B cell (primary cell): ENCODE measurements at regions not wholly inside any gene's neighbourhood (a gene's known extent, or its start where the extent isn't known, plus 50 kb on each side); places are given as distances from the start of the nearest gene placed in this dataset.

Experiments
- ATAC-seq: fragments of 200-7000 bp; cut with Tn5 transposase; one replicate; pipeline ENCODE4 v1.10.0; 2021; ENCODE audit warnings: low read depth, mild to moderate bottlenecking, moderate number of reproducible peaks, moderate library complexity
- CTCF ChIA-PET: fragments of 350-600 bp; sonication (Branson Sonifier 250); formaldehyde crosslinking; loops from one replicate; lab custom pipeline; 2021; ENCODE audit warnings: antibody characterized with exemption, inconsistent platforms; lab: Charles Lee
- POLR2A ChIA-PET: fragments of 350-600 bp; sonication (Branson Sonifier 250); formaldehyde crosslinking; loops from one replicate; lab custom pipeline; 2021; ENCODE audit warnings: antibody characterized with exemption; lab: Charles Lee
- DNase-seq: peaks from one replicate; pipeline ENCODE4 v3.0.0; 2013
- H2AFZ ChIP-seq: 2 replicates; pipeline ENCODE4 v1.6.1; 2012; ENCODE audit warnings: mild to moderate bottlenecking, low read depth, low read length; ENCODE audit not compliant: insufficient read depth, poor library complexity, severe bottlenecking
- H3K27ac ChIP-seq, 2 donors: 1 replicate in 1 of 2; 2 replicates in 1 of 2; pipeline ENCODE4 v1.5.1; 2012 to 2013; ENCODE audit warnings: low read length in 2 of 2, mild to moderate bottlenecking in 2 of 2, moderate library complexity in 1 of 2
- H3K27me3 ChIP-seq, 4 experiments: fragments of 200-600 bp in 1 of 4; sonication (generic) in 1 of 4; replicated peaks in 1 of 4; 1 replicate in 2 of 4; 2 replicates in 2 of 4; pipeline versions ENCODE4 v1.6.1 to v1.7.0; 2013 to 2016; ENCODE audit warnings: low read length in 3 of 4, mild to moderate bottlenecking in 2 of 4, mixed read lengths in 1 of 4, moderate library complexity in 1 of 4; ENCODE audit not compliant: insufficient read depth in 4 of 4, control insufficient read depth in 3 of 4; ENCODE audit errors: control extremely low read depth in 1 of 4
- H3K36me3 ChIP-seq, 2 experiments: replicated peaks in 1 of 2; 1 replicate in 1 of 2; 2 replicates in 1 of 2; pipeline versions ENCODE4 v1.6.1 to v1.7.1; 2013; ENCODE audit warnings: low read length in 1 of 2; ENCODE audit not compliant: insufficient read depth in 2 of 2, control insufficient read depth in 1 of 2; ENCODE audit errors: control extremely low read depth in 1 of 2, extremely low read depth in 1 of 2
- H3K4me1 ChIP-seq, 2 donors: fragments of 200-600 bp in 1 of 2; sonication (generic) in 1 of 2; 1 replicate in 1 of 2; 2 replicates in 1 of 2; pipeline versions ENCODE4 v1.5.1 to v1.6.1; 2013 to 2017; ENCODE audit warnings: low read length in 2 of 2; ENCODE audit not compliant: control insufficient read depth in 2 of 2, insufficient read depth in 2 of 2
- H3K4me2 ChIP-seq: replicated peaks from 2 replicates; pipeline ENCODE3; 2012; ENCODE audit warnings: mild to moderate bottlenecking, low read depth, low read length; ENCODE audit not compliant: poor library complexity, severe bottlenecking
- H3K4me3 ChIP-seq, 5 experiments: fragments of 200-600 bp in 1 of 5; sonication (generic) in 1 of 5; 1 replicate in 3 of 5; 2 replicates in 2 of 5; pipeline versions ENCODE4 v1.5.1 to v1.7.0; 2011 to 2016; ENCODE audit warnings: low read length in 4 of 5, mild to moderate bottlenecking in 4 of 5, low read depth in 2 of 5, control low read depth in 1 of 5, moderate library complexity in 1 of 5; ENCODE audit not compliant: insufficient read depth in 1 of 5; ENCODE audit errors: control extremely low read depth in 1 of 5, extremely low read depth in 1 of 5
- H3K79me2 ChIP-seq: fragments of 200-600 bp; sonication (generic); one replicate; pipeline ENCODE4 v1.6.0; 2016; ENCODE audit warnings: low read length; ENCODE audit not compliant: control insufficient read depth, insufficient read depth
- H3K9ac ChIP-seq: fragments of 200-600 bp; sonication (generic); 2 replicates; pipeline ENCODE4 v1.6.1; 2017; ENCODE audit warnings: mild to moderate bottlenecking, low read length, moderate library complexity
- H3K9me3 ChIP-seq, 3 donors: one replicate each; pipeline versions ENCODE4 v1.6.1 to v1.7.1; 2013; ENCODE audit warnings: low read length in 2 of 3; ENCODE audit not compliant: control insufficient read depth in 2 of 3, insufficient read depth in 1 of 3; ENCODE audit errors: control extremely low read depth in 1 of 3
- H4K20me1 ChIP-seq: 2 replicates; pipeline ENCODE4 v1.6.0; 2012; ENCODE audit warnings: mild to moderate bottlenecking, low read length; ENCODE audit not compliant: insufficient read depth, control insufficient read depth, poor library complexity, severe bottlenecking
- H3K27ac Mint-ChIP-seq: one replicate; pipeline ENCODE4 v1.8.0; 2021; ENCODE audit warnings: mixed read lengths
- H3K27me3 Mint-ChIP-seq: one replicate; pipeline ENCODE4 v1.8.0; 2021; ENCODE audit warnings: mixed read lengths
- H3K4me1 Mint-ChIP-seq: one replicate; pipeline ENCODE4 v1.8.0; 2021; ENCODE audit warnings: mixed read lengths
- H3K4me3 Mint-ChIP-seq: one replicate; pipeline ENCODE4 v1.8.0; 2021; ENCODE audit warnings: mixed read lengths
- H3K9me3 Mint-ChIP-seq: one replicate; pipeline ENCODE4 v1.8.0; 2022; ENCODE audit warnings: mixed read lengths; ENCODE audit not compliant: insufficient read depth
- EZH2 ChIP-seq: IDR thresholded peaks from 2 replicates; pipeline ENCODE4 v1.6.1; 2012; ENCODE audit warnings: borderline replicate concordance, low read depth, mild to moderate bottlenecking, moderate library complexity, low read length; ENCODE audit not compliant: insufficient read depth, poor library complexity, severe bottlenecking
- WGBS: methylation state at CpG from one replicate; pipeline ENCODE4 v1.1.5; 2013; ENCODE audit warnings: missing lambda C conversion rate; ENCODE audit not compliant: insufficient coverage; 5-methylcytosine and 5-hydroxymethylcytosine counted together
- intact Hi-C: fragments of 100-400 bp; cut with micrococcal nuclease; formaldehyde crosslinking; loops from one replicate; pipeline ENCODE4 v1.10.0; 2022
- TF ChIP-seq, protein P1 (sequence below): fragments of 200-600 bp; IDR thresholded peaks from one replicate; pipeline ENCODE4 v1.8.0; 2022; ENCODE audit warnings: antibody characterized with exemption, mild to moderate bottlenecking

DNA sequence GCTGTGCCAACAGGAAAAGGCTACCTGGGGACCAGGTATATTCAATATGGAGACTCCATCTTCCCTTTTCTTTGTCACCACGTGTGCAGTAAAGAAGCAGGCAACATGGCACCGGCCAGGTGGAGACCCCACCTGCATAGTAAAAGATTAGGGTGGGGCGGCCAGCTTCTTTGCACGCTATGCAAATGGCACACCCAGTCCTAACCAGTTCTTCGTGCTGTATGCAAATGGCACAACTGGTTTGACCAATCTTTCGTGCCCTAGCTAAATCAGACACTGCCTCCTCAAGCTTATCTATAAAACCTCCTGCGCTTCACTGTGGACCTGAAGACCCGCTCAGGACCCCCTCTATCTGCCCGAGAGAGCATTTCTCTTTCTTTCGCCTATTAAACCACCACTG, 88.8 kb upstream of the EZR start:
- no peaks in the 10 kb centered on the region for H3K27me3 Mint-ChIP-seq
- peaks cover 14% of the 10 kb centered on the region for H3K9me3 Mint-ChIP-seq
- DNase-seq = no peak
- H3K27me3 ChIP-seq = no peaks in the 10 kb centered on the region
- no peaks in the 10 kb centered on the region for H3K36me3 ChIP-seq
- H3K79me2 ChIP-seq = no peaks in the 10 kb centered on the region
- ChIA-PET CTCF (interaction anchor here (1.1 to 1.8 kb wide), 5 partner anchors 38 to 217 kb away, joined by 3 to 5 read pairs (median 4); no protein-coding TSS in a partner anchor), POLR2A (no interaction called here)
- H3K9ac ChIP-seq = no peak overlapping the region
- no peak overlapping the region for H3K27ac ChIP-seq
- no peak overlapping the region for H3K4me3 Mint-ChIP-seq
- no peak overlapping the region for H2AFZ ChIP-seq
- H4K20me1 ChIP-seq = no peaks in the 10 kb centered on the region
- peaks cover 28 to 36% of the 10 kb centered on the region in 2 donors for H3K4me1 ChIP-seq
- ATAC-seq = no peak
- no peak for TF ChIP-seq EZH2
- TF ChIP-seq, protein P1, sequence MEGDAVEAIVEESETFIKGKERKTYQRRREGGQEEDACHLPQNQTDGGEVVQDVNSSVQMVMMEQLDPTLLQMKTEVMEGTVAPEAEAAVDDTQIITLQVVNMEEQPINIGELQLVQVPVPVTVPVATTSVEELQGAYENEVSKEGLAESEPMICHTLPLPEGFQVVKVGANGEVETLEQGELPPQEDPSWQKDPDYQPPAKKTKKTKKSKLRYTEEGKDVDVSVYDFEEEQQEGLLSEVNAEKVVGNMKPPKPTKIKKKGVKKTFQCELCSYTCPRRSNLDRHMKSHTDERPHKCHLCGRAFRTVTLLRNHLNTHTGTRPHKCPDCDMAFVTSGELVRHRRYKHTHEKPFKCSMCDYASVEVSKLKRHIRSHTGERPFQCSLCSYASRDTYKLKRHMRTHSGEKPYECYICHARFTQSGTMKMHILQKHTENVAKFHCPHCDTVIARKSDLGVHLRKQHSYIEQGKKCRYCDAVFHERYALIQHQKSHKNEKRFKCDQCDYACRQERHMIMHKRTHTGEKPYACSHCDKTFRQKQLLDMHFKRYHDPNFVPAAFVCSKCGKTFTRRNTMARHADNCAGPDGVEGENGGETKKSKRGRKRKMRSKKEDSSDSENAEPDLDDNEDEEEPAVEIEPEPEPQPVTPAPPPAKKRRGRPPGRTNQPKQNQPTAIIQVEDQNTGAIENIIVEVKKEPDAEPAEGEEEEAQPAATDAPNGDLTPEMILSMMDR = no peak
- H3K4me2 ChIP-seq = no peak overlapping the region
- intact Hi-C loops = no loop called here
- peaks cover 38% of the 10 kb centered on the region for H3K4me1 Mint-ChIP-seq
- no peak overlapping the region for H3K4me3 ChIP-seq
- no peak overlapping the region for H3K27ac Mint-ChIP-seq
- H3K9me3 ChIP-seq = peaks cover 3 to 22% (median 8%) of the 10 kb centered on the region in 3 donors
- WGBS = 90% methylated on average over 10 of the region's 10 CpGs

DNA sequence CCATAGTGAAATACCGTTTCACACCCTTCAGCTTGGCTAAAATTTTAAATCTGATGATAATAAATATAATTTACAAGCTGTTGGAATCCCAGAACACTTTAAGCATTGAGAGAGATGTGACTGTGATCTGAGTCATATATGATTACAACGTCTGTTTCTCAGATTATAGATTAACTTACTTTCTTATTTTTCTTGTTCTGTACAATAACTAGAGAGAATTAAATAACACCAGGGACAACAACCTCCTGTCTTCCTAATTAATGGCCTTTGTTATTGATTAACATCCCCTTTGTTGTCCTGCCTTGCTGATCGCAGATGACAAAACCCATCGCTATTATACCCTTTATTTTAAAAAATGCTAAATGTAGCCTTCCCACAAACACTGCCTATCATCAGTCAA, 87.8 kb upstream of the EZR start:
- Histone ChIP-seq H3K4me1 (peaks cover 19 to 26% of the 10 kb centered on the region in 2 donors), H3K9ac (no peak overlapping the region), H3K27ac (no peak overlapping the region), H4K20me1 (no peaks in the 10 kb centered on the region), H3K4me2 (no peak overlapping the region), H3K4me3 (no peak overlapping the region), H3K79me2 (no peaks in the 10 kb centered on the region), H3K27me3 (no peaks in the 10 kb centered on the region), H2AFZ (no peak overlapping the region), H3K36me3 (no peaks in the 10 kb centered on the region), H3K9me3 (peaks cover 3 to 22% (median 8%) of the 10 kb centered on the region in 3 donors)
- ATAC-seq (no peak), DNase-seq (no peak)
- intact Hi-C loops = no loop called here
- H3K9me3 Mint-ChIP-seq = peaks cover 14% of the 10 kb centered on the region
- no peak overlapping the region for H3K4me3 Mint-ChIP-seq
- TF ChIP-seq, protein P1 = no peak
- no peak for TF ChIP-seq EZH2
- H3K4me1 Mint-ChIP-seq = peaks cover 29% of the 10 kb centered on the region
- H3K27ac Mint-ChIP-seq = no peak overlapping the region
- no peaks in the 10 kb centered on the region for H3K27me3 Mint-ChIP-seq
- CTCF ChIA-PET = interaction anchor here (0.6 to 1.3 kb wide), 2 partner anchors 66 to 216 kb away, joined by 3 read pairs; no protein-coding TSS in a partner anchor
- 100% methylated on average over 1 of the region's 4 CpGs for WGBS
- POLR2A ChIA-PET = no interaction called here
